ENCODE measurements at regions not wholly inside any gene's neighbourhood (a gene's known extent, or its start where the extent isn't known, plus 50 kb on each side); places are given as distances from the start of the nearest gene placed in this dataset.

- Histone ChIP-seq H3K9me3 (peaks cover 0 to 6% (median 0%) of the 10 kb centered on the region in 12 donors), H3K4me1 (no peaks in the 10 kb centered on the region), H3K27ac (no peak overlapping the region), H3K4me3 (no peak overlapping the region), H3K36me3 (no peaks in the 10 kb centered on the region), H3K27me3 (no peaks in the 10 kb centered on the region)
- intact Hi-C loops (cut with DNase I) = no loop called here
- DNase-seq = no peak
- TF ChIP-seq POLR2A (IDR thresholded peaks at IDR 0.05) (no peak), CTCF (IDR thresholded peaks at IDR 0.05) (no peak)
- no peak for ATAC-seq
- 60 to 76% (median 63%) methylated on average over 4 of the region's 4 CpGs for WGBS, 4 donors
These were observed 352.0 kb downstream of the TRAM1L1 start for GRCh38 chr4:116733370-116733769.

- intact Hi-C loops (cut with DNase I) = no loop called here
- Histone ChIP-seq H3K9me3 (no peaks in the 10 kb centered on the region), H3K4me3 (no peak overlapping the region), H3K27ac (no peak overlapping the region), H3K36me3 (no peaks in the 10 kb centered on the region), H3K27me3 (no peaks in the 10 kb centered on the region), H3K4me1 (no peaks in the 10 kb centered on the region)
- ATAC-seq (no peak), DNase-seq (no peak)
- TF ChIP-seq POLR2A (IDR thresholded peaks at IDR 0.05) = no peak
- TF ChIP-seq CTCF (IDR thresholded peaks at IDR 0.05) = no peak
These were observed 358.9 kb downstream of the TRAM1L1 start for GRCh38 chr4:116726523-116726922.

- intact Hi-C loops (cut with DNase I) = no loop called here
- Histone ChIP-seq H3K27ac (no peak overlapping the region), H3K4me3 (no peak overlapping the region), H3K36me3 (no peaks in the 10 kb centered on the region), H3K27me3 (no peaks in the 10 kb centered on the region), H3K9me3 (no peaks in the 10 kb centered on the region), H3K4me1 (no peaks in the 10 kb centered on the region)
- 87 to 94% (median 91%) methylated on average over 3 of the region's 3 CpGs for WGBS, 4 donors
- no peak for ATAC-seq
- no peak for DNase-seq
- TF ChIP-seq CTCF (IDR thresholded peaks at IDR 0.05) = no peak
- no peak for TF ChIP-seq POLR2A (IDR thresholded peaks at IDR 0.05)
These were observed 361.1 kb downstream of the TRAM1L1 start for GRCh38 chr4:116724249-116724648.

- ATAC-seq (no peak), DNase-seq (peak in 1 of 5 donors; percentile 54)
- Histone ChIP-seq H3K27ac (no peak overlapping the region), H3K4me3 (no peak overlapping the region), H3K27me3 (no peaks in the 10 kb centered on the region), H3K9me3 (peaks cover 0 to 10% (median 1%) of the 10 kb centered on the region in 12 donors), H3K4me1 (no peaks in the 10 kb centered on the region), H3K36me3 (no peaks in the 10 kb centered on the region)
- intact Hi-C loops (cut with DNase I) = no loop called here
- TF ChIP-seq POLR2A (IDR thresholded peaks at IDR 0.05) = no peak
- no peak for TF ChIP-seq CTCF (IDR thresholded peaks at IDR 0.05)
- 94 to 96% (median 95%) methylated on average over 16 to 32 of the region's 32 CpGs for WGBS, 4 donors
These were observed 379.9 kb downstream of the TRAM1L1 start for GRCh38 chr4:116705466-116705865.

Measured in heart left ventricle (tissue), 16 donors.